GM21447 (cell line): ENCODE measurements at regions not wholly inside any gene's neighbourhood (a gene's known extent, or its start where the extent isn't known, plus 50 kb on each side); places are given as distances from the start of the nearest gene placed in this dataset.
"Not testable (repeated sequence)": the region's sequence is repeated elsewhere in the genome, so short reads cannot be mapped to it uniquely, and the experiment has no call there.

Experiments
- ATAC-seq: cut with Tn5 transposase; IDR thresholded peaks from one replicate; pipeline ENCODE4 v1.9.1; 2021; ENCODE audit not compliant: unreplicated experiment

DNA sequence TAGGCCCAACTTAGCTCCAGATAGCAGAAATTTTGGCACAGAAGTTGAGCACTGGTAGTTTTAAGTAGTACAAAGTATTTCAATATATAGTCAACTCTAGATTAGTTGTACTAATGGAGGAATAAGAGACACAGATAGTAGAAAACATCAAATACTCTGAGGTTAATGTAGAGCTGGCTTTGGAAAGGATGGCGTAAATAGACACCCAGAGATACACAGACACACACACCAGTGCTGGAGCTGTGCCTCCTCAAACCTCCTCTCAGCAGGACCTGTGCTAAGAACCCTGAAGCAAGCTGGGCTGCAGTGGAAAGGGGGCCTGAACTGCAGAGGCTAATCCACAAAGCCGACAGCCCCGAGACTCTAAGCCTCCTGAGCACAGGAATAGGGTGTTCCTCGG lies 67.0 kb upstream of the EDEM3 start:
- no peak for ATAC-seq

DNA sequence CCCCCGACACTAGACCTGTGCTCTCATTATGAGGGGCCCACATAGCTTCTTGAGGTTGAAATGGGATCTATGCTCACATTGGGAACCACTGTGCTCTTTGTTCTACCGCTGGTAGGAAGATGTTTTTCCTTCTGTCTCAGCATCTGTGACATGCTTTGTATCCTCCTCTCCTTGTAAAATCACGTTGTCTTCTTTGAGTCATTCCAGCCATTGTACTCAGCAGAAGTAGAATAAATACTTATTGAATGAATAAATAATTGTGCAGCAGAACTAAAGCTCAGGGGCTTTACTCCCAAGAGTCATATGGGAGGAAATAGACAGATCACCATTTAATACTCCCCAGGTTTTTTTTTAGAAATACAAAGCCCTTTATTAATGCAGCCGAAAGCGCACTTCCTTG lies 66.3 kb upstream of the EDEM3 start:
- ATAC-seq: no peak

DNA sequence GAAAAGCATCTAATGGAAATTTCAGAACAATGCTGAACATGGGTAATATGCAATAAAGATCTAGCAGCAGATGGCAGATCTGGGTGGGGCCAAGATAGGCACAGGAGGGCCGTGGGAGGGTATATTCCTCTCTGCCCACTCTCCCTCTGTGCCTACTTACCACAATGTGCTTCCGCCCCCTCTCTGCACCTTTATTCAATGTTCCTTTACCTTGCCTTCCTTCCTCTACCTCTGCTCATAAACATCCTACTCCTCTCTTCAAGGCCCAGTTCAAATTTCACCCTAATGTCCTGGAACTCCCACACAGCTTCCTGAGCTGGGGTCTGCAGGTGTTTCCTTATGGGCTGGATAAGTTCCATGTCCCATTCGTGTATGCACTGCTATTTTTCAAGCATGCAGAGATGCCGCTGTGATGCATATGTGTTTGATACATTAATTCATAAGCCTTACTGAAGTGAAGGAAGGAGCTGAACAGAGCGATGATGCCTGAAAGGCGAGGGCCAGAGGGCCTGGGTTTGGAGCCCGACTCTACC lies 65.6 kb upstream of the EDEM3 start:
- no peak for ATAC-seq

DNA sequence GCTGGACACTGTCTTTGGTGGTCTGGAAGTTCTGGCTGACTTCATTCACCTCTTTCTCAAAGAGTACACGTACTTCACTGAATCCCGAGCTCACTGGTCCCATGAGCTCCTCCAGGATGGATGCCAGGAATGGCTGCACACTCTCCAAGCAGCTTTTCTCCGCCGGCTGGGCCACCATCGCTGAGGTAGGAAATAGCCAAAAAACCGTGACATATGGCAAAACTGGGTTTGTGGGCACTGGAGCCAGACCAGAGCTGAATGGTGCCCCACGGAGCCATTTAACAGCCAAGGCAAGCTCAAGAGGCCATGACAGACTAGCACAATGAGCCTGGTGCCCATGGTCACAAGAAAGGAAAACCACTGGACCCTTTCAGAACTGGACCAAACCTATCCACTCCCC lies 64.0 kb upstream of the EDEM3 start:
- no peak for ATAC-seq

DNA sequence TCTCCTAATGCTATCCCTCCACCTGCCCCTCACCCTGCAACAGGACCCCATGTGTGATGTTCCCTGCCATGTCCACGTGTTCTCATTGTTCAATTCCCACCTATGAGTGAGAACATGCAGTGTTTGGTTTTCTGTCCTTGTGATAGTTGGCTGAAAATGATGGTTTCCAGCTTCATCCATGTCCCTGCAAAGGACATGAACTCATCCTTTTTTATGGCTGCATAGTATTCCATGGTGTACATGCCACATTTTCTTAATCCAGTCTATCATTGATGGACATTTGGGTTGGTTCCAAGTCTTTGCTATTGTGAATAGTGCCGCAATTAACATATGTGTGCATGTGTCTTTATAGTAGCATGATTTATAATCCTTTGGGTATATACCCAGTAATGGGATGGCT lies 62.3 kb upstream of the EDEM3 start:
- ATAC-seq: not testable (repeated sequence)

DNA sequence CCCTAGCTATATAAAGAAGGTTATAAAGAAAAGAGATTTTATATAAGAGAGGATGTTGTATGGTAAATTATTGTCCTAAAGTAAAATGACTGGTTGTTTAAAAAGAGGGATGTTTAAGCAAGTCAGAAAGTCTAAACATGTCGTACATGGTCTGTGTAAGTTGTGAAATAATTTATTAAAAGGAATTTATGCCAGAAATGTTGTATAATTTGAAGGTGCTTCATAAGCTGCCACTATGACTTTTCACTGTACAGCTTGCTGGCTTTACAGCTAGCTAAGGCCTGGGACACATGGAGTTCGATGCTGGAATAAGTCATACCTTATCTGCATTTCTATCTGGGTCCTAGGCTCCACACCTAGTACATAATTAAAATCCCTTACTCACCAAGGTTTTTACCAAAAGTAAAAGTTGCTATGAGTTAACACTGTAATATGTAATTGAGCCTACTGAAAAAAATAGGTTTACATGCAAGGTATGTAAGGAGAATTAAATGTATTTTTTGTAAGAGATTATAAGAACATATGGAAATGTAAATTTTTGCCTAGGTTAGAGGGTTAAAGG lies 59.0 kb upstream of the EDEM3 start:
- ATAC-seq: no peak

DNA sequence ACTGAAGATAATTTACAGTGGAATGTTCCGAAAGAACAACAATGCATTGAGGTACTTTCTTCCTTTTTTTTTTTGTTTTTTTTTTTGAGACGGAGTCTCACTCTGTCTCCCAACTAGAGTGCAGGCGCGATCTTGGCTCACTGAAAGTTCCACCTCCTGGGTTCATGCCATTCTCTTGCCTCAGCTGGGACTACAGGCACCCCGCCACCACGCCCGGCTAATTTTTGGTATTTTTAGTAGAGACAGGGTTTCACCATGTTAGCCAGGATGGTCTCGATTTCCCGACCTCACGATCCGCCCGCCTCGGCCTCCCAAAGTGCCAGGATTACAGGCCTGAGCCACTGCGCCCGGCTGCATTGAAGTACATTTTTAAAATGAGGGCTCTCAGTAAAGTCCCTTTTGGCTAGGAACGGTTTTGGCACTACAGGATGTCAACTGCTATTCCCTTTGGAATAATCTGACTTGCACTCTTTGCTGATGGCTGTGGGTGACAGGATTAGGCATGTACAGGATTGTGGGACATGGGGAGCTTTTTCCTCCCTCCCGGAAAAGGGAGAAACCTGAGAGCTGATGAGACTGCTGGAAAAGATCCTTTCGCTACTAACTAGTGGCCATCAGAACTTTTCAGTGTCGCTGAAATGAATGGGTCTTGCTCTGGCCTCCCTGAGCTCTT lies 56.9 kb upstream of the EDEM3 start:
- no peak for ATAC-seq

DNA sequence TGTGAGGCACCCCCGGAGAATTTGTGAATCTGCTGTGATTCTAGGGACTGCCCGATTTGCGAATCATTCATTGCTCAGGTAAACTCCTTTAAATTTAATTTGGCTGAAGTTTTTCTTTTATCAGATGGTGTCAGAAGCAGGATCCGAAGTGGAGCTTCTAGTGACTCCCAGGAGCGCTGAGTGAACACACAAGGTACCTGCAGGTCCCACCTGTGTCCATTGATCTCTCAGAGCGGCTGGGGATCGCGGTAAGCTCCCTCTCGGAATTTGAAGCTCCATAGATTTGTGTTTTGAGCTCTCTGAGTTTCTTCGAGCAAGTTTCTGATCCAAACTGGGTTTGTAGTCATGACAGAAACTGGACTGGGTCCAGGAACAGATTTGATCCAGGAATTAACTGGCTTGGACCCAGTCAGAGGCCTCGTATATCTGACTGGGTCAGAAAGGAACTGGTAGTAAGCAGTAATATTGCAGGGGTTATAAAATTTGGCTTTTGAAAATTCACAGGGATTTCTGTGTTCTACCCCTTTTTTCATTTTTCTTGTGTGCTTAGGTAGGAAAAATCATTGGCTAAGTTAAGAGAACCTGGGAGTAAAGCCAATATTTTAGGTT lies 56.2 kb upstream of the EDEM3 start:
- no peak for ATAC-seq

DNA sequence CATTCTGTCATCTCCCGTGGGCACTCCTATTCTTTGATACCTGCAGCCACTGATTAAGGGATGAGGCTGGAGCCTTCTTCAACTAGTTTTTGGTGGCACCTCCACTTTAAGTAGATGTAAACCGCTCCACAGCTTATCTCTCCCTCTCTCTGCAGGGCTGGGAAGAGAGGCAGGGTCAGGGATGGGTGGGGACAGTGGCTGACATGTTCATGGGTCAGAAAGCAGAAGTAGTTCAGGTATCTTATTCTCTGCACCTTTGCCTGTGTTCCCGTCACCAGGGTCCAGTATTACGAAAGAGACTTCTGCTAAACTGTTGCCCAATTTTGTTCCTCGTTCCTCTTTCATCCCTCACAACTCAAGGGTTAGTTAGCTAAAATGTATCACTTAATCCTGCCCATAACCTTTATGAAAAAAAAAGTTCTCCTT lies 51.7 kb upstream of the EDEM3 start:
- ATAC-seq: no peak

DNA sequence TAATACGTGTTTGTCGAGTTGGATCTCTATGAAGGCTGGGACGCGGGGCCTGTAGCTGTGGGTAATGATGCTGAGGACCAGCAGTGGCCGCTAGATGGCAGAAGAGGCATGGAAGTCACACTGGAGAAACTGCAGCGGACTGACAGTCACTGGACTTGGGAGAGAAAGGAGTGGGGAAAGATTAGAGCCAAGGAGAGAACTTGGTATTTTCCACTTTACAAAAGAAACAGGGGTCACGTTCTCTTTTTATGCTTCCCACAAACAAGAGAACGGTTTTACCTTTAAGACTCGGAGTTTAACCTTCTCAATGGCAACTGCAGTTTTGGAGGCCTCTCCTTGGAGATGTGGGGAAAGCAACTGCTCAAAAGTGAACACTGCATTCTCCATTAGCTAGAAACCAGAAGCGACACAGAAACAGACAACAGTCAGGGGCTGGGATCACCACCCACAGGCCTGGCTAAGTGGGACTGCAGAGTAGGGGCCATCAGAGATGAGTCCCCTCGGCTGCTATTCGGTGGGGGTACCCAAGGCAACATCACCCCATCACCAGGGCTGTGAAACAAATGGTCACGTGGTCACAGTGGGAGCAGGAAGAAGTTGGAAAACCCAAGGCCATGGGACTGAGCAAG lies 51.1 kb upstream of the EDEM3 start:
- peak; percentile 91 for ATAC-seq
